Caki2 (cell line): ENCODE measurements at regions not wholly inside any gene's neighbourhood (a gene's known extent, or its start where the extent isn't known, plus 50 kb on each side); places are given as distances from the start of the nearest gene placed in this dataset.

Experiments
- DNase-seq: peaks from one replicate; pipeline ENCODE4 v3.0.0-alpha.2; 2015; ENCODE audit warnings: low read depth
- in situ Hi-C: cut with HindIII; loops from 2 replicates; pipeline ENCODE4 v1.10.0; 2016; ENCODE audit warnings: low sequenced_read_pairs, low pct_unique_long_range_greater_than_20kb, mixed read lengths

GRCh38 chr4:18405054-18405453 lies 383.5 kb upstream of the LCORL start:
- in situ Hi-C loops: no loop called here

GRCh38 chr4:18404642-18405041 lies 383.1 kb upstream of the LCORL start:
- no peak for DNase-seq
- in situ Hi-C loops: no loop called here

More at GRCh38 chr4:18405054-18405453, 383.5 kb upstream of the LCORL start:
- no peak for DNase-seq

GRCh38 chr4:18403327-18403726 lies 381.8 kb upstream of the LCORL start:
- in situ Hi-C loops: no loop called here
- DNase-seq: no peak

GRCh38 chr4:18401868-18402267 lies 380.3 kb upstream of the LCORL start:
- in situ Hi-C loops: no loop called here
- no peak for DNase-seq

GRCh38 chr4:18401425-18401824 lies 379.9 kb upstream of the LCORL start:
- DNase-seq: no peak

GRCh38 chr4:18398661-18399060 lies 377.1 kb upstream of the LCORL start:
- in situ Hi-C loops: no loop called here
- no peak for DNase-seq

More at GRCh38 chr4:18401425-18401824, 379.9 kb upstream of the LCORL start:
- in situ Hi-C loops: no loop called here

GRCh38 chr4:18397681-18398390 lies 376.3 kb upstream of the LCORL start:
- in situ Hi-C loops: no loop called here
- no peak for DNase-seq

GRCh38 chr4:18394656-18395055 lies 373.1 kb upstream of the LCORL start:
- in situ Hi-C loops: no loop called here

GRCh38 chr4:18391354-18391728 lies 369.8 kb upstream of the LCORL start:
- in situ Hi-C loops: no loop called here
- no peak for DNase-seq

More at GRCh38 chr4:18394656-18395055, 373.1 kb upstream of the LCORL start:
- DNase-seq: no peak

GRCh38 chr4:18390655-18391353 lies 369.2 kb upstream of the LCORL start:
- in situ Hi-C loops: no loop called here
- peak; percentile 59 for DNase-seq

GRCh38 chr4:18389115-18389514 lies 367.6 kb upstream of the LCORL start:
- DNase-seq: no peak
- in situ Hi-C loops: no loop called here

GRCh38 chr4:18388039-18388438 lies 366.5 kb upstream of the LCORL start:
- DNase-seq: no peak

GRCh38 chr4:18381186-18381585 lies 359.6 kb upstream of the LCORL start:
- in situ Hi-C loops: no loop called here
- no peak for DNase-seq

More at GRCh38 chr4:18388039-18388438, 366.5 kb upstream of the LCORL start:
- in situ Hi-C loops: no loop called here

GRCh38 chr4:18369561-18369960 lies 348.0 kb upstream of the LCORL start:
- in situ Hi-C loops: no loop called here
- DNase-seq: no peak

GRCh38 chr4:18366892-18367291 lies 345.3 kb upstream of the LCORL start:
- in situ Hi-C loops: no loop called here
- DNase-seq: peak; percentile 18

GRCh38 chr4:18366136-18366535 lies 344.6 kb upstream of the LCORL start:
- DNase-seq: no peak
- in situ Hi-C loops: no loop called here

GRCh38 chr4:18343581-18343980 lies 322.0 kb upstream of the LCORL start:
- in situ Hi-C loops: no loop called here
- DNase-seq: no peak

GRCh38 chr4:18342847-18343246 lies 321.3 kb upstream of the LCORL start:
- in situ Hi-C loops: no loop called here
- no peak for DNase-seq

GRCh38 chr4:18321956-18322530 lies 300.5 kb upstream of the LCORL start:
- in situ Hi-C loops: no loop called here
- DNase-seq: no peak
